ENCODE measurements at regions not wholly inside any gene's neighbourhood (a gene's known extent, or its start where the extent isn't known, plus 50 kb on each side); places are given as distances from the start of the nearest gene placed in this dataset.

DNA sequence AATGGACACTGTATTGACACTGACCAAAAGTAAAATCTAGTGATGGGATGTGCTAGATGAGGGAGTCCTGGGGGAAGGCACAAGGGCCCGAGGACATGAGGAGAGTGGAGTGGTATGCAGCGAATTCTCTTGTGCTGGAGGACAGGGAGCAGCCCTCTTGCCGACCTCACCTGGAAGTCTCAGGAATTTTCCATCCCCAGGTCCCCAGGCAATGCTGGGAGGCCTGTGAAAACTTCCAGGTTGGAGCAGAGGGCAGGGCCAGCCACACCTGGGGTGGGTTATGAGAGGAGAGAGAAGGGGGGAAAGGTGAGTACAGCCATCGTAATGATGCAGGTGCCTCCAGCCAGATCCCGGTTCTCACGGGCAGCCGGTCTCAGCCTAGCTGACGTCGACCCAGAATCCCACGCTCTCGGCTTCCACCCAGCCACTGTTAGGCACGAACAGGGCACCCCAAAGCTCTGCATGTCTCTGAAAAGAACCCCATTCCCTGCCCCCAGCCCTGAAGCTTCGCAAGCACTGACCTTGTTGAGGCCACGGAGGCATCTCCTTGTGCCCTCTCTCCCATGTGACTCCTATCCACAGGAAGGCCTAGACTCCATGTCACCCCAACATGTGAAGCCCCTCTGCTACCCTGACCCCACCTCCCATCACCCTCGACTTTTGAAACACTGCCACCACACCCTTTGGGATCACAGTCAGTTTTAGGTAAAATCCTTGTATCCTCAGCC, 239.7 kb upstream of the MYO3A start:
- Histone ChIP-seq H3K36me3 (no peaks in the 10 kb centered on the region), H3K27ac (no peak overlapping the region), H3K4me3 (no peak overlapping the region), H3K27me3 (no peaks in the 10 kb centered on the region), H3K9me3 (no peaks in the 10 kb centered on the region), H3K4me1 (no peaks in the 10 kb centered on the region)
- TF ChIP-seq, protein P1, sequence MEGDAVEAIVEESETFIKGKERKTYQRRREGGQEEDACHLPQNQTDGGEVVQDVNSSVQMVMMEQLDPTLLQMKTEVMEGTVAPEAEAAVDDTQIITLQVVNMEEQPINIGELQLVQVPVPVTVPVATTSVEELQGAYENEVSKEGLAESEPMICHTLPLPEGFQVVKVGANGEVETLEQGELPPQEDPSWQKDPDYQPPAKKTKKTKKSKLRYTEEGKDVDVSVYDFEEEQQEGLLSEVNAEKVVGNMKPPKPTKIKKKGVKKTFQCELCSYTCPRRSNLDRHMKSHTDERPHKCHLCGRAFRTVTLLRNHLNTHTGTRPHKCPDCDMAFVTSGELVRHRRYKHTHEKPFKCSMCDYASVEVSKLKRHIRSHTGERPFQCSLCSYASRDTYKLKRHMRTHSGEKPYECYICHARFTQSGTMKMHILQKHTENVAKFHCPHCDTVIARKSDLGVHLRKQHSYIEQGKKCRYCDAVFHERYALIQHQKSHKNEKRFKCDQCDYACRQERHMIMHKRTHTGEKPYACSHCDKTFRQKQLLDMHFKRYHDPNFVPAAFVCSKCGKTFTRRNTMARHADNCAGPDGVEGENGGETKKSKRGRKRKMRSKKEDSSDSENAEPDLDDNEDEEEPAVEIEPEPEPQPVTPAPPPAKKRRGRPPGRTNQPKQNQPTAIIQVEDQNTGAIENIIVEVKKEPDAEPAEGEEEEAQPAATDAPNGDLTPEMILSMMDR (IDR thresholded peaks at IDR 0.05) = no peak
- intact Hi-C loops (cut with DNase I) = no loop called here
- no peak for ATAC-seq
- DNase-seq = no peak

DNA sequence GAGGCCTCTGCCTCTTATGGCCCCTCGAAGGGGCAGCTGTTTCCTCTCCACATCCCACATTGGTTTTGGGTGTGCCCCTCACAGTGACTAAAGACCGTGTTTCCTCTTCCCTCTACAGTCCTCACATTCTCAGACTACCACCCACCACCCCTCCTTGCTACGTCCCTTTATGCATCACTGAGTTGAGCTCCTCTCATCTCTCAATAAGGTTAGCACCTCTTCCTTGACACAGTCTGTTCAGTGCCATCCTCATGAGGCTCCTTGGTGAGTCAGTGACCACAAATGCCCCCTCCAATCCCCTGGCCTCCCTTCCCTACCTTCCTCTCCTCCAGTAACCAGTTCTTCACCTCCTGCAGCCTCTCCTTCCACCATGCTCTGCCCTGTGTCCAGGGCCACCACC, 239.1 kb upstream of the MYO3A start:
- DNase-seq = no peak
- Histone ChIP-seq H3K36me3 (no peaks in the 10 kb centered on the region), H3K4me3 (no peak overlapping the region), H3K4me1 (no peaks in the 10 kb centered on the region), H3K27ac (no peak overlapping the region), H3K9me3 (no peaks in the 10 kb centered on the region), H3K27me3 (no peaks in the 10 kb centered on the region)
- intact Hi-C loops (cut with DNase I) = no loop called here
- TF ChIP-seq, protein P1 (IDR thresholded peaks at IDR 0.05) = no peak
- ATAC-seq = no peak

DNA sequence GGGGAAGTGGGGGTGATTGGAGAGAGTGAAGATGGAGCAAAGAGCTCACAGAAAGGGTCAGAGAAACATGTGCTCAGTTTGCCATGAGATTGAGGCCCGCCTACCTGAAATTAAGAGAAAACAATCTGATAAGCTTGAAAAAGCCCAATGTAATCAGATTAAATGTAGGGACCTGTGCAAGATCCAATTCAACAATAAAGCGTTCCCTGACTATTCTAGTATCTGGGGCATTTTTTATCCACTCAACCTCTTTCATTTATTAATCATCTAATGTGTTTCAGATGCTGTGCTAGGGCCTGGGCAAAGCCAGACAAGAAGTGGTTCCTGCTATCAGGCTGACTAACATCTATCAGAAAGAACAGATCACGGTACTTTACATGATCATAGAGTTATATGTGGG, 238.4 kb upstream of the MYO3A start:
- Histone ChIP-seq H3K9me3 (no peaks in the 10 kb centered on the region), H3K4me3 (no peak overlapping the region), H3K27me3 (no peaks in the 10 kb centered on the region), H3K36me3 (no peaks in the 10 kb centered on the region), H3K4me1 (no peaks in the 10 kb centered on the region), H3K27ac (no peak overlapping the region)
- no peak for DNase-seq
- intact Hi-C loops (cut with DNase I) = no loop called here
- no peak for ATAC-seq
- TF ChIP-seq, protein P1 (IDR thresholded peaks at IDR 0.05) = no peak

DNA sequence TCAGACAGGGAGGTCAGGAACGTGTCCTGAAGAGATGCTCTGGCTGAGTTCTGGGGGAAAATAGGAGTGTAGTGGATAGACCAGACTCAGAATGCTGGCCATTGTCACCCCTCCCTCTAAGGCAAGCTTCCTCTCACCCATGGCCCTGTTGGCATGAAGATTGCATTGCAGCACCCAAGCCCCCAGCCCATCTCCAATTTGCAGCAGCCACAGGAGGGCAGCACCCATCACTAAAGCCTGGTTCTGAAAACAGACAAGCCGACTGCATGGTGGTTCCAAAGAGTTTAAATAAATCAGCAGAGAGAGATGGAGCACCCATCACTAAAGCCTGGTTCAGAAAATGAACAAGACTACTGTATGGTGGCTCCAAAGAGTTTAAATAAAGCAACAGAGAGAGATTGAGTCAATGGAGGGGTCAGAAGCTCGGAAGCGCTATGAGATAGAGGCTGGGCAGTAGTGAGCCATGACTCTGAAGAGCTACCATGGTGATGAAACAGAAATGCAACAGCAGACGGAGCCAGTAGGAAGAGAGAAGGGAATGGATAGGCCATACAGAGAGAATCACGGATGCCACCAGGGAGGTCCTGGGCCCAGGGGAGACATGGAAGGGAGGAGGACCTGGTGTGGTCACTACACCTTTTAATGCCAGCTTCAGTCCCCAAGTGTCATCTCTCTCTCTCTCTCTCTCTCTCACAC, 237.9 kb upstream of the MYO3A start:
- TF ChIP-seq, protein P1 (IDR thresholded peaks at IDR 0.05) = no peak
- no peaks in the 10 kb centered on the region for H3K27me3 ChIP-seq
- intact Hi-C loops (cut with DNase I) = no loop called here
- DNase-seq (no peak), ATAC-seq (no peak)
- H3K9me3 ChIP-seq = no peaks in the 10 kb centered on the region
- H3K27ac ChIP-seq = no peak overlapping the region
- no peaks in the 10 kb centered on the region for H3K36me3 ChIP-seq
- H3K4me1 ChIP-seq = no peaks in the 10 kb centered on the region
- H3K4me3 ChIP-seq = no peak overlapping the region

DNA sequence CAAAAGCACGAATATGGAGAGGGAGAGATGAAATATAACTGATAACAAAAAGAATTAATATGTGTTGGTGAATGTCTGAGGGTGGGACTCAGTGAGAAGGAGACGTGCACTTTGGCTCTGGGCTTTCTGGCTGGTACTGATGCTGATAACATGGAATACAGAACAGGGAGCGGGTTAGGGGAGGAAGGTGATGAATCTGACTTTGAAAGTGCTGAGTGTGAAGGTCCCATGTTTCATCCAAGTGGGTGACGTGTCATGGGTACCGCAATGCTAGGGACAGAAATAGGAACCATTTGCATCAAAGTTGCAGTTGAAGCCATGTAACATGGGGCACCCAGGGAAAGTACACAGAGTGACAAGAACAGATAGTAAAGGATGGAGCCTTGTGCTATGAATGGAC, 236.6 kb upstream of the MYO3A start:
- DNase-seq (no peak), ATAC-seq (no peak)
- Histone ChIP-seq H3K27ac (no peak overlapping the region), H3K27me3 (no peaks in the 10 kb centered on the region), H3K4me1 (no peaks in the 10 kb centered on the region), H3K9me3 (no peaks in the 10 kb centered on the region), H3K4me3 (no peak overlapping the region), H3K36me3 (no peaks in the 10 kb centered on the region)
- TF ChIP-seq, protein P1 (IDR thresholded peaks at IDR 0.05) = no peak
- intact Hi-C loops (cut with DNase I) = no loop called here

All from upper lobe of right lung (tissue), 1 donor.